ENCODE measurements at regions not wholly inside any gene's neighbourhood (a gene's known extent, or its start where the extent isn't known, plus 50 kb on each side); places are given as distances from the start of the nearest gene placed in this dataset.

DNA sequence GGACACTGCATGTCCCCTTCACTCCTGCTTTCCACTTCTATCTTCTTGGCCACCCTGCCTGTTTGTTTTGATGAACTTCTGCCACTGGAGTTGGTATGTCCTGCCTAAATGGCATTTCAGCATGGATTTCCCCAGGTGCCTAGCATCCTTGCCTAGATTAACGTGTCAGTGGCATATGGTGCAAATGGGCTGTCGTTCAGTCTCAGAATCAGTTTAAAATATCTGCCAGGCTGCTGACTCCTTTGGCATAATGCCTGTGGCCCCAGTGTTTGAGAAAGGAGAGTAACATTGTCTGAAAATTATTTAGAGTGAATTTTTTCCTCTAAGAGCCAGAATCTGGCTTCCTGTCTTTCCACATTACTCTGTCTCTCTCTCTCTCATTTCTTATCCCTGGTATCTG, 64.9 kb upstream of the BARHL2 start:
- no peaks in the 10 kb centered on the region for H3K36me3 Mint-ChIP-seq (ENCODE audit: low read depth)
- no peak overlapping the region for H3K27ac Mint-ChIP-seq
- peaks cover under 1% of the 10 kb centered on the region for H3K27me3 Mint-ChIP-seq (ENCODE audit: low read depth)
- H3K4me3 Mint-ChIP-seq: no peak overlapping the region
- DNase-seq (ENCODE audit: low spot score): no peak
- H3K9me3 Mint-ChIP-seq: no peaks in the 10 kb centered on the region
- peaks cover 1% of the 10 kb centered on the region for H3K4me1 Mint-ChIP-seq (ENCODE audit: low read depth)

DNA sequence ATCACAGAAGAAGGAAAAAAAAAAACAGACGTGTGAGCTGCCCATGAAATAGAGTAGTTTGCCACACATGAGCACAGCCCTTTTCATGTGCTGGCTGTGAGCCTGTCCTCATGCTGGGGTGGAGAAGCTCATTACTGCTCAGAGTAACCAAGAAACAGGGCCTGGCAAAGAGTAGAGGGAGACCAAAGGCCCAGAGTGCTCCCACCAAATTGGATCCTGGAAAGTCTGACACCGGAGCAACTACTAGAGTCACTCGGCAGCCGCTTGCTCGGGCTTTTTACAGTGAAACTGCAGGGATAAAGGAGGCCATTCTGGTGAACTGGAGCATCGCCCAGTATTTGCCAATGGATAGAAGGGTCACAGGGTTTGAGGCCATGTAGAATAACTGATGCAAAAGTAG, 64.4 kb upstream of the BARHL2 start:
- H3K36me3 Mint-ChIP-seq (ENCODE audit: low read depth): no peaks in the 10 kb centered on the region
- DNase-seq (ENCODE audit: low spot score): no peak
- H3K27me3 Mint-ChIP-seq (ENCODE audit: low read depth): peaks cover 4% of the 10 kb centered on the region
- H3K4me3 Mint-ChIP-seq: no peak overlapping the region
- peaks cover 1% of the 10 kb centered on the region for H3K4me1 Mint-ChIP-seq (ENCODE audit: low read depth)
- H3K9me3 Mint-ChIP-seq: no peaks in the 10 kb centered on the region
- no peak overlapping the region for H3K27ac Mint-ChIP-seq

DNA sequence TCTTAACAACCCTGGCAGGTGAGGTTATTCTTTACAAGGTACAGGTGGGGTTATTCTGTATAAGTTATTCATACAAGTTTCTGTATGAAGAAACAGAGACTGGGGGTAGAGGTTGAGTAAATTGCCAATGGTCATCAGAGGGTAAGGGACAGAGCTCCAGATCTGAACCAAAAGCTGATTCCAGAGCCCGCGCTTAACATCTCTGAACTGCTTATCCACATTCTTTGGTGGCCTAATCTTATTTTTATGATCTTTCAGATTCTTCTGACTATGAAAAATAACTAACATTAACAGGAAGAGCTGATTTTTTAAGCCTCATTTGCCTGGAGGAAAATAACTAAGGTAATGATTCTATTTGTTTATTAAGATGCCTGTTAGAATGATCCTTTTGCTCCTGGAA, 63.9 kb upstream of the BARHL2 start:
- Mint-ChIP-seq H3K4me3 (no peak overlapping the region), H3K9me3 (no peaks in the 10 kb centered on the region), H3K36me3 (ENCODE audit: low read depth) (no peaks in the 10 kb centered on the region), H3K27ac (no peak overlapping the region), H3K4me1 (ENCODE audit: low read depth) (peaks cover 1% of the 10 kb centered on the region), H3K27me3 (ENCODE audit: low read depth) (peaks cover 4% of the 10 kb centered on the region)
- no peak for DNase-seq (ENCODE audit: low spot score)

DNA sequence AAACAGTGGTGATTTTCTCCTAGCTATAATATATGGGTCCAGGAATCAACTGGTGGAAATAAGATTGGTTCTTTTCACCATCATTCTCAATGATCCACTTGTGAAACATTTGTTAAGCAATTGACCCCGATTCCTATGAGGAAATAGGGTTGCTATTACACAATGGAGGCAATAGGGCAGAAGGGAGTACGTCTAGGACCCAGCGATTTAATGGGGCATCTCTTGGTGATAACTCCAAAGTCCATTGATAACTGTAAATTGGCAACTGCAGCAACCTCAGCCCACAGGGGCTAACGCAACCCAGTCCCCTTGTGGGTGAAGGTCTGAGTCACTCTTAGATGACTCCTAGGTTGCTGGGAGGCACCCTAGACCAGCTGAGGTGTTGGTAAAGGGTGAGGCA, 62.5 kb upstream of the BARHL2 start:
- Mint-ChIP-seq H3K36me3 (ENCODE audit: low read depth) (no peaks in the 10 kb centered on the region), H3K4me1 (ENCODE audit: low read depth) (peaks cover 1% of the 10 kb centered on the region), H3K4me3 (no peak overlapping the region), H3K27ac (no peak overlapping the region), H3K9me3 (no peaks in the 10 kb centered on the region), H3K27me3 (ENCODE audit: low read depth) (peaks cover 6% of the 10 kb centered on the region)
- DNase-seq (ENCODE audit: low spot score): no peak

DNA sequence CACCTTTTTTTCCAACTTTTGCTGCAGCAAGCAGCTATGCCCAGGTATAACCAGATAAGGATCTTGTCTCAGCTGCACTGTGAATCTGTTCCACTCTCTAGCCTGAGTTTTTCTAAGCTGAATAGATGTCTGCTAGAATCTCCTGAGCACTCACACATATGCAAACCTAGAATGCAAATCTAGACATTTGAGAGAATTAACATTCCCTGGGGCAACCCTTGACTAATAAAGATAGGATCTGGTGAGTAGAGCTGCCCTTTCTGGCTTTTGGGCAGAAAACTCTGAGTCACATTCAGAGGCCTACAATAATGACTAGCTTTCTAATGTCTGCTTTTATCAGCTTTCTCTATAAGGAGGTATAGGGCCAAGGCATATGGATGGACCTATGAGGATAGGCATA, 61.4 kb upstream of the BARHL2 start:
- H3K4me3 Mint-ChIP-seq: no peak overlapping the region
- peaks cover 1% of the 10 kb centered on the region for H3K4me1 Mint-ChIP-seq (ENCODE audit: low read depth)
- H3K27ac Mint-ChIP-seq: no peak overlapping the region
- H3K27me3 Mint-ChIP-seq (ENCODE audit: low read depth): peaks cover 6% of the 10 kb centered on the region
- H3K9me3 Mint-ChIP-seq: no peaks in the 10 kb centered on the region
- H3K36me3 Mint-ChIP-seq (ENCODE audit: low read depth): no peaks in the 10 kb centered on the region
- no peak for DNase-seq (ENCODE audit: low spot score)

DNA sequence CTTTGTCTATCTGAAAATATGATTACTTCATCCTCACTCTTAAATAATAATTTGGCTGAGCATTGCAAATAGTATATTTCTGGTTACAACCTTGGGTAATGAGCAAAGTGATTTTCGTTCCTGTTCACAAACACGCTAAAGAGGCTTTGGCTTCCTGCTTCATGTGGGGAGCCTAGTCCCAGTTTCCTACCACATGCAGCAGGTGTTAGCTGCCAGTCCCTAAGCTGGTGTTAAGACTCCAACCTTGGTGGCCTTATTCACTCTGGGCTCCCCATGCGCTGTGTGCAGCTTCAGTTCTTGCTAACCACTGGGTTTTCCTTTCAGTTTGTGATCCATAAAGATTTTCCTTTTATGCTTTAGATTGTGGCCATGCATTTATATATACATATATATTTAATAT, 56.7 kb upstream of the BARHL2 start:
- H3K27ac Mint-ChIP-seq: no peak overlapping the region

DNA sequence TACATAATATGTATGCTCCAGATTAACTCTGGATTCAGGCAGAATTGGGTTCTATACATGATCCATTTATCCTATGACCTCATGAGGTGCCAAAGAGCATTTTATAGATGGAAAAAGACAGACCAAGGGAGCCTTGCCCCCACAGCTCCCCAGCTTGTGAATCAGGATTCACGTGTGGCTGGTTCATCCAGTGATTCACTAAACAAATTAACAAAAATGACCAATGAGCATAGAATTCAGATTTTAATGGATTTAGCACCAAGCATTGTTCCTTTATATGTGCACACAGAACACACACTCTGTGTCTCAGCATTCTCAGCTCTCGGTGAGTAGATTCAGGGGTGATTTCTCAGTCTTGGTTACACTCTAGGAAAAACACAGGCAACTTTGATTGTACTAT, 51.7 kb upstream of the BARHL2 start:
- H3K4me1 Mint-ChIP-seq (ENCODE audit: low read depth): peaks cover 4% of the 10 kb centered on the region
- H3K36me3 Mint-ChIP-seq (ENCODE audit: low read depth): no peaks in the 10 kb centered on the region
- no peak overlapping the region for H3K27ac Mint-ChIP-seq
- H3K9me3 Mint-ChIP-seq: no peaks in the 10 kb centered on the region
- H3K27me3 Mint-ChIP-seq (ENCODE audit: low read depth): peaks cover 7% of the 10 kb centered on the region
- no peak overlapping the region for H3K4me3 Mint-ChIP-seq
- no peak for DNase-seq (ENCODE audit: low spot score)

More for the DNA sequence above, 56.7 kb upstream of the BARHL2 start:
- H3K27me3 Mint-ChIP-seq (ENCODE audit: low read depth): peaks cover 6% of the 10 kb centered on the region
- H3K4me3 Mint-ChIP-seq: no peak overlapping the region
- DNase-seq (ENCODE audit: low spot score): no peak
- H3K36me3 Mint-ChIP-seq (ENCODE audit: low read depth): no peaks in the 10 kb centered on the region
- no peaks in the 10 kb centered on the region for H3K9me3 Mint-ChIP-seq
- H3K4me1 Mint-ChIP-seq (ENCODE audit: low read depth): peaks cover 1% of the 10 kb centered on the region

DNA sequence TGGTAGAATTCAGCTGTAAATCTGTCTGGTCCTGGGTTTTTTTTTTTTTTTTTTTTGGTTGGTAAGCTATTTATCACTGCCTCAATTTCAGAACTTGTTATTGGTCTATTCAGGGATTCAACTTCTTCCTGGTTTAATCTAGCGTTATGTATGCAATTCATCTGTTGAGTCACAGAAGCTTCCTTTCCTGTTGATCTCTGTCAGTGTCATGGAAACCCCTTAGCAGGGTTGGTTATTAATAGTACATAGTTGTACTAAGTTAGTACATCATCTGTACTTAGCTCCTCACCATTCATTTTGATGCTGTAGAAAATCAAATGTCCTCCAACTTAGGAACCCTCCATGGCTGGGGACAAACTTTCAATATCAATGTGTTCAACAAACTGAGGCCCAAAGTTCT, 51.0 kb upstream of the BARHL2 start:
- peaks cover 8% of the 10 kb centered on the region for H3K27me3 Mint-ChIP-seq (ENCODE audit: low read depth)
- H3K27ac Mint-ChIP-seq: no peak overlapping the region
- no peak for DNase-seq (ENCODE audit: low spot score)

More for the DNA sequence above, 51.0 kb upstream of the BARHL2 start:
- no peaks in the 10 kb centered on the region for H3K9me3 Mint-ChIP-seq
- H3K4me3 Mint-ChIP-seq: no peak overlapping the region
- no peaks in the 10 kb centered on the region for H3K36me3 Mint-ChIP-seq (ENCODE audit: low read depth)
- H3K4me1 Mint-ChIP-seq (ENCODE audit: low read depth): peaks cover 4% of the 10 kb centered on the region

Data from T-helper 2 cell treated with Interferon-gamma antibody and Interleukin-4, amounts not matched to agents 5 μg/mL and 100 μg/mL, for 36 hours (primary cell).